Spleen (tissue), 7 donors: ENCODE measurements at regions not wholly inside any gene's neighbourhood (a gene's known extent, or its start where the extent isn't known, plus 50 kb on each side); places are given as distances from the start of the nearest gene placed in this dataset.

Source experiments
- POLR2A ChIP-seq, 3 donors: fragments of 450-650 bp; IDR thresholded peaks; one replicate each; pipeline ENCODE4 v1.5.1; 2017; ENCODE audit warnings: antibody characterized with exemption in 3 of 3, mild to moderate bottlenecking in 1 of 3
- TF ChIP-seq, protein P1 (sequence below), 11 experiments: fragments of 200-600 bp in 7 of 11; fragments of 450-650 bp in 4 of 11; sonication (generic) in 4 of 11; IDR thresholded peaks in 8 of 11; conservative IDR thresholded peaks in 3 of 11; 1 replicate in 7 of 11; 2 replicates in 4 of 11; pipeline versions ENCODE4 v1.4.0 to v1.8.0; 2016 to 2021; ENCODE audit warnings: antibody characterized with exemption in 11 of 11, inconsistent platforms in 4 of 11, mild to moderate bottlenecking in 1 of 11
- donor health status: DM: no; HTN: no; CAD: no; lungs with moderate emphysema.
- donor health status: DM: no; HTN: no; CAD: no.
- donor health status: DM: no; HTN: no; CAD: no.

DNA sequence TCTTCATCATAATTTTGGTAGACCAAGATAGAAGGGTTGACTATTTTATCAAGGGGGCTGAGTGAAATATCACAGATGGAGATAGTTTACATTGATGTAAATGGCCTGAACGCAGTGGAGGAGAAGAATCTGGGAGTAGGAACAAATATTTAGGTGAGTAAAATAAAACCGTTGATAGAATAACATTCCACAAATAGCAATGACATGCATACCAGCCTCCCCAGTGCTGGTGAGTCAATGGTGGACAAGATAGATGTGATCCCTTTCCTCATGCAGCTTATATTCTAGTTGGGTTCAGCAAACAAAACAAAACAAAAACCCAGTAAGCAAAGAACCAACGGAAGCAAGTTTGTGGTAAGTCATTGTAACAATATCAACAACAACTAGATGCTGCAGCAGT lies 385.2 kb downstream of the FAM170A start:
- TF ChIP-seq, protein P1, sequence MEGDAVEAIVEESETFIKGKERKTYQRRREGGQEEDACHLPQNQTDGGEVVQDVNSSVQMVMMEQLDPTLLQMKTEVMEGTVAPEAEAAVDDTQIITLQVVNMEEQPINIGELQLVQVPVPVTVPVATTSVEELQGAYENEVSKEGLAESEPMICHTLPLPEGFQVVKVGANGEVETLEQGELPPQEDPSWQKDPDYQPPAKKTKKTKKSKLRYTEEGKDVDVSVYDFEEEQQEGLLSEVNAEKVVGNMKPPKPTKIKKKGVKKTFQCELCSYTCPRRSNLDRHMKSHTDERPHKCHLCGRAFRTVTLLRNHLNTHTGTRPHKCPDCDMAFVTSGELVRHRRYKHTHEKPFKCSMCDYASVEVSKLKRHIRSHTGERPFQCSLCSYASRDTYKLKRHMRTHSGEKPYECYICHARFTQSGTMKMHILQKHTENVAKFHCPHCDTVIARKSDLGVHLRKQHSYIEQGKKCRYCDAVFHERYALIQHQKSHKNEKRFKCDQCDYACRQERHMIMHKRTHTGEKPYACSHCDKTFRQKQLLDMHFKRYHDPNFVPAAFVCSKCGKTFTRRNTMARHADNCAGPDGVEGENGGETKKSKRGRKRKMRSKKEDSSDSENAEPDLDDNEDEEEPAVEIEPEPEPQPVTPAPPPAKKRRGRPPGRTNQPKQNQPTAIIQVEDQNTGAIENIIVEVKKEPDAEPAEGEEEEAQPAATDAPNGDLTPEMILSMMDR (IDR thresholded peaks at IDR 0.05 in 8 of 11, conservative IDR thresholded peaks at IDR 0.05 in 3 of 11) = no peak
- no peak for TF ChIP-seq POLR2A (IDR thresholded peaks at IDR 0.05)
